GM19324 (cell line): ENCODE measurements at regions not wholly inside any gene's neighbourhood (a gene's known extent, or its start where the extent isn't known, plus 50 kb on each side); places are given as distances from the start of the nearest gene placed in this dataset.

Experiments used
- ATAC-seq: cut with Tn5 transposase; IDR thresholded peaks from one replicate; pipeline ENCODE4 v1.9.1; 2021; ENCODE audit warnings: mild to moderate bottlenecking, moderate library complexity; ENCODE audit not compliant: unreplicated experiment, low FRiP score

GRCh38 chr17:68749349-68750207 is 148.4 kb upstream of the FAM20A start:
- no peak for ATAC-seq

GRCh38 chr17:68748381-68748780 is 147.2 kb upstream of the FAM20A start:
- ATAC-seq = no peak

- no peak for ATAC-seq
Observed at GRCh38 chr17:68740555-68741447, 139.6 kb upstream of the FAM20A start.

GRCh38 chr17:68737761-68738443 is 136.7 kb upstream of the FAM20A start:
- no peak for ATAC-seq

- ATAC-seq = no peak
Observed at GRCh38 chr17:68734931-68735330, 133.8 kb upstream of the FAM20A start.

GRCh38 chr17:68734187-68734900 is 133.2 kb upstream of the FAM20A start:
- ATAC-seq = no peak

GRCh38 chr17:68733241-68734176 is 132.3 kb upstream of the FAM20A start:
- no peak for ATAC-seq

GRCh38 chr17:68732301-68732749 is 131.2 kb upstream of the FAM20A start:
- no peak for ATAC-seq

- no peak for ATAC-seq
Observed at GRCh38 chr17:68731465-68731864, 130.3 kb upstream of the FAM20A start.

GRCh38 chr17:68719431-68719830 is 118.3 kb upstream of the FAM20A start:
- no peak for ATAC-seq

- ATAC-seq = no peak
Observed at GRCh38 chr17:68718926-68719325, 117.8 kb upstream of the FAM20A start.

- ATAC-seq = no peak
Observed at GRCh38 chr17:68718465-68718864, 117.3 kb upstream of the FAM20A start.

GRCh38 chr17:68714676-68715075 is 113.5 kb upstream of the FAM20A start:
- ATAC-seq = no peak

- ATAC-seq = no peak
Observed at GRCh38 chr17:68711858-68712257, 110.7 kb upstream of the FAM20A start.

GRCh38 chr17:68710976-68711375 is 109.8 kb upstream of the FAM20A start:
- no peak for ATAC-seq

- ATAC-seq = no peak
Observed at GRCh38 chr17:68710035-68710780, 109.0 kb upstream of the FAM20A start.

- no peak for ATAC-seq
Observed at GRCh38 chr17:68709461-68709860, 108.3 kb upstream of the FAM20A start.

GRCh38 chr17:68707031-68707430 is 105.9 kb upstream of the FAM20A start:
- ATAC-seq = no peak
